Smooth muscle cell (in vitro differentiated cells): ENCODE measurements at regions not wholly inside any gene's neighbourhood (a gene's known extent, or its start where the extent isn't known, plus 50 kb on each side); places are given as distances from the start of the nearest gene placed in this dataset.

Source experiments
- DNase-seq: peaks from one replicate; lab custom pipeline; 2025; ENCODE audit not compliant: unreplicated experiment; lab: John Stamatoyannopoulos, UW
- H2AFZ ChIP-seq: fragments of 200-600 bp; sonication (generic); 2 replicates; pipeline ENCODE4 v1.6.0; 2016; ENCODE audit warnings: antibody characterized with exemption, low read depth, mild to moderate bottlenecking
- H3F3A ChIP-seq: fragments of 200-600 bp; sonication (generic); 2 replicates; pipeline ENCODE4 v1.6.0; 2017; ENCODE audit warnings: antibody characterized with exemption, low read depth
- H3K27ac ChIP-seq: fragments of 200-600 bp; sonication (generic); 2 replicates; pipeline ENCODE4 v1.5.1; 2016; ENCODE audit warnings: low read depth, mild to moderate bottlenecking
- H3K27me3 ChIP-seq: fragments of 200-600 bp; sonication (generic); 2 replicates; pipeline ENCODE4 v1.6.1; 2016; ENCODE audit warnings: low read depth, mild to moderate bottlenecking
- H3K36me3 ChIP-seq: fragments of 200-600 bp; sonication (generic); 2 replicates; pipeline ENCODE4 v1.5.1; 2016; ENCODE audit warnings: low read depth
- H3K4me1 ChIP-seq: fragments of 200-600 bp; sonication (generic); 2 replicates; pipeline ENCODE4 v1.5.1; 2016; ENCODE audit warnings: low read depth
- H3K4me2 ChIP-seq: fragments of 200-600 bp; sonication (generic); 2 replicates; pipeline ENCODE4 v1.6.0; 2016; ENCODE audit warnings: mild to moderate bottlenecking
- H3K4me3 ChIP-seq: fragments of 200-600 bp; sonication (generic); 2 replicates; pipeline ENCODE4 v1.5.1; 2016; ENCODE audit warnings: mild to moderate bottlenecking
- H3K79me2 ChIP-seq: fragments of 200-600 bp; sonication (generic); 2 replicates; pipeline ENCODE4 v1.6.0; 2016; ENCODE audit warnings: low read depth, mild to moderate bottlenecking
- H3K9ac ChIP-seq: fragments of 200-600 bp; sonication (generic); 2 replicates; pipeline ENCODE4 v1.6.0; 2016; ENCODE audit warnings: low read depth
- H3K9me3 ChIP-seq: fragments of 200-600 bp; sonication (generic); replicated peaks from 2 replicates; pipeline ENCODE4 v1.5.1; 2016; ENCODE audit warnings: low read depth
- H4K20me1 ChIP-seq: fragments of 200-600 bp; sonication (generic); 2 replicates; pipeline ENCODE4 v1.6.0; 2016; ENCODE audit warnings: low read depth
- WGBS: methylation state at CpG from one replicate; pipeline ENCODE4 v1.1.7; 2016; ENCODE audit warnings: low lambda C conversion rate; 5-methylcytosine and 5-hydroxymethylcytosine counted together
- TF ChIP-seq, protein P1 (sequence below): fragments of 200-600 bp; sonication (generic); IDR thresholded peaks from 2 replicates; pipeline ENCODE4 v1.5.1; 2017; ENCODE audit warnings: borderline replicate concordance, mild to moderate bottlenecking, antibody characterized with exemption; ENCODE audit not compliant: insufficient read depth, poor library complexity, severe bottlenecking

DNA sequence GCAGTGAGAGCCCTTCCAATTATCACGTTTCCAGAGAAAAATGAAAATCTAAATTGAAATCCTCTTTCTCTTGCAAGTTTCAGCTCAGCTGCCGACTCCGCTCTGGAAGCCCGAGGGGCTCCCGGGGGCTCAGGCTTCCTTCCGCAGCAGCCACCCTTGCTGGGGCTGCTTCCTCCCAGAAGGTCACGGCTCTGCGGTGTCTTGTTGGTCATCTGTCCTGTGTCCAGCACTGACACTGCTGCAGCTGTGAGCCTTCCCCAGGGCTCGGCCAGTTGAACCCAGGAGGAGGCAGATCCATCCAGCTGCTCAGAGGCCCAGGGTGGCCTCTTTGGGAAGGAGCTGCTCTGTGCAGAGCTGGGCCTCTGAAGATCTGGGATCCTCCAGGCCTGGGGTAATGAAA is 1337.2 kb downstream of the TBC1D22A start:
- 91% methylated on average over 9 of the region's 9 CpGs for WGBS
- no peak for DNase-seq
- TF ChIP-seq, protein P1, sequence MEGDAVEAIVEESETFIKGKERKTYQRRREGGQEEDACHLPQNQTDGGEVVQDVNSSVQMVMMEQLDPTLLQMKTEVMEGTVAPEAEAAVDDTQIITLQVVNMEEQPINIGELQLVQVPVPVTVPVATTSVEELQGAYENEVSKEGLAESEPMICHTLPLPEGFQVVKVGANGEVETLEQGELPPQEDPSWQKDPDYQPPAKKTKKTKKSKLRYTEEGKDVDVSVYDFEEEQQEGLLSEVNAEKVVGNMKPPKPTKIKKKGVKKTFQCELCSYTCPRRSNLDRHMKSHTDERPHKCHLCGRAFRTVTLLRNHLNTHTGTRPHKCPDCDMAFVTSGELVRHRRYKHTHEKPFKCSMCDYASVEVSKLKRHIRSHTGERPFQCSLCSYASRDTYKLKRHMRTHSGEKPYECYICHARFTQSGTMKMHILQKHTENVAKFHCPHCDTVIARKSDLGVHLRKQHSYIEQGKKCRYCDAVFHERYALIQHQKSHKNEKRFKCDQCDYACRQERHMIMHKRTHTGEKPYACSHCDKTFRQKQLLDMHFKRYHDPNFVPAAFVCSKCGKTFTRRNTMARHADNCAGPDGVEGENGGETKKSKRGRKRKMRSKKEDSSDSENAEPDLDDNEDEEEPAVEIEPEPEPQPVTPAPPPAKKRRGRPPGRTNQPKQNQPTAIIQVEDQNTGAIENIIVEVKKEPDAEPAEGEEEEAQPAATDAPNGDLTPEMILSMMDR: no peak
- Histone ChIP-seq H3K4me2 (no peak overlapping the region), H3K9me3 (no peaks in the 10 kb centered on the region), H3K79me2 (no peaks in the 10 kb centered on the region), H3K27ac (no peak overlapping the region), H3F3A (no peaks in the 10 kb centered on the region), H3K36me3 (no peaks in the 10 kb centered on the region), H2AFZ (no peak overlapping the region), H4K20me1 (no peaks in the 10 kb centered on the region), H3K9ac (no peak overlapping the region), H3K27me3 (peaks cover 56% of the 10 kb centered on the region), H3K4me3 (no peak overlapping the region), H3K4me1 (no peaks in the 10 kb centered on the region)

DNA sequence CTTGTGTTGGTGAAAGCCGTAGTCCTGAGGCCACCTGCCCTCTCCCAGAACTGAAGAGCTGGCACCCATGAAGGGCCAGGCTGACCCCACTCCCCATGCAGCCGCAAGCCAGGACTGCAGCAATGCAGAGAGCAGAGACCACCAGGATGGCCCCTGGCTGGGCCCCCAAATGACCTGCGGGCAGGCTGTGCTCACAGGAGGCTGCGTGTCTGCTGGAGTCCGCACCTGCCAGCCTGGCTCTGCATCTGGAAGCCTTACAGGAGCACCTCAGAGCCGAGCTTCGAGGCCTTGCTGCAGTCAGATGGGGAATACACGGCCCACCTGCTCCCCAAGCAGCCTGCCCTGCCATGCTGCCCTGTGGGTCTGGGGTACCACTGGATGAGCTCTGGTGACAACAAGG is 1336.8 kb downstream of the TBC1D22A start:
- Histone ChIP-seq H3K9ac (no peak overlapping the region), H4K20me1 (no peaks in the 10 kb centered on the region), H3F3A (no peaks in the 10 kb centered on the region), H3K4me1 (no peaks in the 10 kb centered on the region), H3K9me3 (no peaks in the 10 kb centered on the region), H3K36me3 (no peaks in the 10 kb centered on the region), H3K27ac (no peak overlapping the region), H3K27me3 (peaks cover 60% of the 10 kb centered on the region), H2AFZ (no peak overlapping the region), H3K4me3 (no peak overlapping the region), H3K79me2 (no peaks in the 10 kb centered on the region), H3K4me2 (no peak overlapping the region)
- DNase-seq: no peak
- 88% methylated on average over 8 of the region's 8 CpGs for WGBS
- TF ChIP-seq, protein P1: no peak

DNA sequence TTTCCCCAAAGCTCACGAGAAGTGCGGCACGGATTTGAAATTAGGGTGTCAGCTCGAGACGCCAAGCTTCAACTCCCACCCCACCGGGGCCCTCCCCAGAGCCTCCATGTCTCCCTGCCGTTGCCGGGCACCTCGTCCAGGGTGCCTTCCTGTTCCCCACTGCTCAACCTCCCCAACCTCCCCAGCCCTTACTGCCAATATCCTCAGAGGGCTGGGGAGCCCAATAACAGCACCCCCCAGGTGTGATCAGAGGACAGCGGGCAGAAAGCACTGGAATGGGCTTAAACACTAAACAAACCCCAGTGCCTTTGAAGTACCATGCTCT is 1336.4 kb downstream of the TBC1D22A start:
- no peak overlapping the region for H3K9ac ChIP-seq
- H4K20me1 ChIP-seq: no peaks in the 10 kb centered on the region
- no peaks in the 10 kb centered on the region for H3K9me3 ChIP-seq
- H3F3A ChIP-seq: no peaks in the 10 kb centered on the region
- H3K79me2 ChIP-seq: no peaks in the 10 kb centered on the region
- DNase-seq: no peak
- H3K36me3 ChIP-seq: no peaks in the 10 kb centered on the region
- no peak overlapping the region for H3K4me2 ChIP-seq
- 95% methylated on average over 6 of the region's 10 CpGs for WGBS
- no peak overlapping the region for H3K27ac ChIP-seq
- TF ChIP-seq, protein P1: no peak
- H3K4me1 ChIP-seq: no peaks in the 10 kb centered on the region
- peaks cover 63% of the 10 kb centered on the region for H3K27me3 ChIP-seq
- no peak overlapping the region for H2AFZ ChIP-seq
- H3K4me3 ChIP-seq: no peak overlapping the region

DNA sequence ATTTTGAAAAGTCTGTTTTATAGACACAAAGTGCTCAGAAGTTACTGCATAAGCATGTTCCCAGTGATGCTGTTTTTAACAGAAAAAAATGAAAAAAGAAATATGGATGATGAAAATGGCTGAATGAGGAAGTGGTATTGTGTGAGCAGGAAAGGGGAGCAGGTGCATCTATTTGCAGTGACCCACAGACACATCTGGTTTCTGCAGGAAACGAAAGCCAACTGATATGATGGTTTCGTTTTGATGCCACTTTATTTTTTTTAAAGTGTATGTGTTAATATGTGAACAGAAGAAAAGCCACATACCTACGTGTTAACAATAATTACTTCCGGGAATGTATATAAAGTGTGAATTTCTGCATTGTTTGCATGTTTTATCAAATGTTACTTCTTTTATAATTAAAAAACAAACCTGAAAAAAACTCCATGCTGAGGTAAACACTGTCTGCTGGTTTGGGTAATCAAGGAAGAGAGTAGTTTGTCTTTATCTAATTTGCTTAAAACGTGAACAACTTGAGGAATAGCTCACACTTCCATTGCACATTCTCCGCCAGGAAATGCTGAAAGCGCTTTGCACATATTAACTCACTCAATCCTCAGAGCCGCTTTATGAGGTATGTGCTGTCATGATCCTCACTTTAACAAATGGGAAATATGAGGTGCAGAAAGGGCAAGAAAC is 1335.9 kb downstream of the TBC1D22A start:
- Histone ChIP-seq H3K4me2 (no peak overlapping the region), H3K36me3 (no peaks in the 10 kb centered on the region), H3K9me3 (no peaks in the 10 kb centered on the region), H3K27me3 (peaks cover 65% of the 10 kb centered on the region), H3K4me3 (no peak overlapping the region), H3K79me2 (no peaks in the 10 kb centered on the region), H2AFZ (no peak overlapping the region), H3K27ac (no peak overlapping the region), H3K9ac (no peak overlapping the region), H3F3A (no peaks in the 10 kb centered on the region), H4K20me1 (no peaks in the 10 kb centered on the region), H3K4me1 (no peaks in the 10 kb centered on the region)
- no peak for DNase-seq
- TF ChIP-seq, protein P1: no peak
- 78% methylated on average over 8 of the region's 8 CpGs for WGBS
